ENCODE measurements at regions not wholly inside any gene's neighbourhood (a gene's known extent, or its start where the extent isn't known, plus 50 kb on each side); places are given as distances from the start of the nearest gene placed in this dataset.

- peak; percentile 7 for DNase-seq
These were observed 1454.2 kb downstream of the ARAP2 start for GRCh38 chr4:34790131-34790530.

GRCh38 chr4:34791209-34791608 is 1453.1 kb downstream of the ARAP2 start:
- no peak for DNase-seq

GRCh38 chr4:34800953-34801352 is 1443.4 kb downstream of the ARAP2 start:
- no peak for DNase-seq

GRCh38 chr4:34814266-34814665 is 1430.0 kb downstream of the ARAP2 start:
- no peak for DNase-seq

- no peak for DNase-seq
These were observed 1419.8 kb downstream of the ARAP2 start for GRCh38 chr4:34824515-34824914.

- no peak for DNase-seq
These were observed 1417.7 kb downstream of the ARAP2 start for GRCh38 chr4:34826660-34827059.

GRCh38 chr4:34845926-34846325 is 1398.4 kb downstream of the ARAP2 start:
- DNase-seq, result peak; percentile 60

- DNase-seq, result peak; percentile 1
These were observed 1393.9 kb downstream of the ARAP2 start for GRCh38 chr4:34850421-34850820.

GRCh38 chr4:34850968-34851367 is 1393.3 kb downstream of the ARAP2 start:
- DNase-seq, result peak; percentile 83

GRCh38 chr4:34851411-34851810 is 1392.9 kb downstream of the ARAP2 start:
- peak; percentile 36 for DNase-seq

GRCh38 chr4:34854451-34854850 is 1389.9 kb downstream of the ARAP2 start:
- no peak for DNase-seq

GRCh38 chr4:34861666-34862065 is 1382.6 kb downstream of the ARAP2 start:
- DNase-seq, result no peak

- no peak for DNase-seq
These were observed 1365.4 kb downstream of the ARAP2 start for GRCh38 chr4:34878961-34879360.

GRCh38 chr4:34880246-34880645 is 1364.1 kb downstream of the ARAP2 start:
- no peak for DNase-seq

GRCh38 chr4:34891892-34892291 is 1352.4 kb downstream of the ARAP2 start:
- no peak for DNase-seq

- DNase-seq, result no peak
These were observed 1350.9 kb downstream of the ARAP2 start for GRCh38 chr4:34893382-34893781.

- no peak for DNase-seq
These were observed 1324.3 kb downstream of the ARAP2 start for GRCh38 chr4:34920032-34920431.

GRCh38 chr4:34921391-34921790 is 1322.9 kb downstream of the ARAP2 start:
- DNase-seq, result no peak

GRCh38 chr4:34922325-34922724 is 1322.0 kb downstream of the ARAP2 start:
- no peak for DNase-seq

- DNase-seq, result no peak
These were observed 1311.7 kb downstream of the ARAP2 start for GRCh38 chr4:34932591-34932990.

GRCh38 chr4:34935739-34936138 is 1308.6 kb downstream of the ARAP2 start:
- no peak for DNase-seq

- DNase-seq, result no peak
These were observed 1305.2 kb downstream of the ARAP2 start for GRCh38 chr4:34939073-34939472.

GRCh38 chr4:34943741-34944386 is 1300.5 kb downstream of the ARAP2 start:
- no peak for DNase-seq

GRCh38 chr4:34950926-34951325 is 1293.4 kb downstream of the ARAP2 start:
- no peak for DNase-seq

Data from skin of body (tissue), 1 donor.